ENCODE measurements at regions not wholly inside any gene's neighbourhood (a gene's known extent, or its start where the extent isn't known, plus 50 kb on each side); places are given as distances from the start of the nearest gene placed in this dataset.

- Histone ChIP-seq H3K4me2 (ENCODE audit: low read length) (no peak overlapping the region), H3K4me3 (ENCODE audit: low read depth, low read length, poor library complexity, severe bottlenecking) (no peak overlapping the region), H3K4me1 (ENCODE audit: insufficient read depth, low read length, severe bottlenecking) (no peaks in the 10 kb centered on the region), H3K79me2 (ENCODE audit: insufficient read depth, low read length) (no peaks in the 10 kb centered on the region), H3K9me2 (ENCODE audit: low read depth, low read length) (no peaks in the 10 kb centered on the region), H3K27ac (ENCODE audit: low read depth, low read length, poor library complexity, severe bottlenecking) (no peak overlapping the region), H3K9me3 (ENCODE audit: low read length) (no peaks in the 10 kb centered on the region), H3K27me3 (ENCODE audit: insufficient read depth, low read length) (no peaks in the 10 kb centered on the region), H2AFZ (ENCODE audit: low read length) (no peak overlapping the region), H3F3A (ENCODE audit: insufficient read depth, low read length) (no peaks in the 10 kb centered on the region), H4K20me1 (ENCODE audit: insufficient read depth, low read length) (no peaks in the 10 kb centered on the region), H3K9ac (ENCODE audit: low read length) (no peak overlapping the region), H3K36me3 (ENCODE audit: insufficient read depth, low read length) (no peaks in the 10 kb centered on the region)
- no peak for TF ChIP-seq EZH2 (IDR thresholded peaks at IDR 0.05; ENCODE audit: borderline replicate concordance, low read length)
- TF ChIP-seq, protein P1, sequence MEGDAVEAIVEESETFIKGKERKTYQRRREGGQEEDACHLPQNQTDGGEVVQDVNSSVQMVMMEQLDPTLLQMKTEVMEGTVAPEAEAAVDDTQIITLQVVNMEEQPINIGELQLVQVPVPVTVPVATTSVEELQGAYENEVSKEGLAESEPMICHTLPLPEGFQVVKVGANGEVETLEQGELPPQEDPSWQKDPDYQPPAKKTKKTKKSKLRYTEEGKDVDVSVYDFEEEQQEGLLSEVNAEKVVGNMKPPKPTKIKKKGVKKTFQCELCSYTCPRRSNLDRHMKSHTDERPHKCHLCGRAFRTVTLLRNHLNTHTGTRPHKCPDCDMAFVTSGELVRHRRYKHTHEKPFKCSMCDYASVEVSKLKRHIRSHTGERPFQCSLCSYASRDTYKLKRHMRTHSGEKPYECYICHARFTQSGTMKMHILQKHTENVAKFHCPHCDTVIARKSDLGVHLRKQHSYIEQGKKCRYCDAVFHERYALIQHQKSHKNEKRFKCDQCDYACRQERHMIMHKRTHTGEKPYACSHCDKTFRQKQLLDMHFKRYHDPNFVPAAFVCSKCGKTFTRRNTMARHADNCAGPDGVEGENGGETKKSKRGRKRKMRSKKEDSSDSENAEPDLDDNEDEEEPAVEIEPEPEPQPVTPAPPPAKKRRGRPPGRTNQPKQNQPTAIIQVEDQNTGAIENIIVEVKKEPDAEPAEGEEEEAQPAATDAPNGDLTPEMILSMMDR (IDR thresholded peaks at IDR 0.05; ENCODE audit: low read length): no peak
Measured at GRCh38 chr20:12023194-12023795, 105.6 kb downstream of the BTBD3 start.

DNA sequence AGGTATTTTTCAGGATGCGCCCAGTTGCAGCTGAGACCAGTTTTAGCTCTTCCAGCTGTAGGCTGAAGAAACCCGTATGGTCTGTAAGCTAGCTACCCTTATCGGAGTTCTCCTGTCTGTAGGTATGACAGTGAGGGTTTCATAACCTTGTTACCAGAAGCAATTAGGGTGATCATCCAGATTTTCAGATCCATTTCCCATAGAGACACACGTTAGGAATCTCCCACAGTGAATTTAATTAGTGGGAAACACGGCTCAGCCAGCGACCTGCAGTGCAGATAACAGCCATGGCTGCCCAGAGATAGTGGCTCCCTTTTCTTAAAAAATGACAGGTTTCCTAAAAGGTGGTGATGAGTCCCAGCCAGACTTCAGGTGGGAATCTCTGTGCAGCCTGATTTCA, 111.1 kb downstream of the BTBD3 start:
- no peak overlapping the region for H2AFZ ChIP-seq (ENCODE audit: low read length)
- no peaks in the 10 kb centered on the region for H3K36me3 ChIP-seq (ENCODE audit: insufficient read depth, low read length)
- no peak overlapping the region for H3K27ac ChIP-seq (ENCODE audit: low read depth, low read length, poor library complexity, severe bottlenecking)
- H3K79me2 ChIP-seq (ENCODE audit: insufficient read depth, low read length): no peaks in the 10 kb centered on the region
- no peaks in the 10 kb centered on the region for H3K9me2 ChIP-seq (ENCODE audit: low read depth, low read length)
- no peaks in the 10 kb centered on the region for H3K9me3 ChIP-seq (ENCODE audit: low read length)
- no peak overlapping the region for H3K9ac ChIP-seq (ENCODE audit: low read length)
- no peaks in the 10 kb centered on the region for H4K20me1 ChIP-seq (ENCODE audit: insufficient read depth, low read length)
- H3K27me3 ChIP-seq (ENCODE audit: insufficient read depth, low read length): no peaks in the 10 kb centered on the region
- H3K4me3 ChIP-seq (ENCODE audit: low read depth, low read length, poor library complexity, severe bottlenecking): no peak overlapping the region
- TF ChIP-seq EZH2 (IDR thresholded peaks at IDR 0.05; ENCODE audit: borderline replicate concordance, low read length): no peak
- TF ChIP-seq, protein P1 (IDR thresholded peaks at IDR 0.05; ENCODE audit: low read length): no peak
- H3F3A ChIP-seq (ENCODE audit: insufficient read depth, low read length): no peaks in the 10 kb centered on the region
- H3K4me1 ChIP-seq (ENCODE audit: insufficient read depth, low read length, severe bottlenecking): no peaks in the 10 kb centered on the region
- no peak overlapping the region for H3K4me2 ChIP-seq (ENCODE audit: low read length)

- H3K9me2 ChIP-seq (ENCODE audit: low read depth, low read length): no peaks in the 10 kb centered on the region
- no peak overlapping the region for H3K9ac ChIP-seq (ENCODE audit: low read length)
- no peaks in the 10 kb centered on the region for H3K9me3 ChIP-seq (ENCODE audit: low read length)
- no peaks in the 10 kb centered on the region for H3F3A ChIP-seq (ENCODE audit: insufficient read depth, low read length)
- H2AFZ ChIP-seq (ENCODE audit: low read length): no peak overlapping the region
- no peak overlapping the region for H3K4me2 ChIP-seq (ENCODE audit: low read length)
- no peak overlapping the region for H3K27ac ChIP-seq (ENCODE audit: low read depth, low read length, poor library complexity, severe bottlenecking)
- TF ChIP-seq, protein P1 (IDR thresholded peaks at IDR 0.05; ENCODE audit: low read length): no peak
- no peak for TF ChIP-seq EZH2 (IDR thresholded peaks at IDR 0.05; ENCODE audit: borderline replicate concordance, low read length)
- no peaks in the 10 kb centered on the region for H4K20me1 ChIP-seq (ENCODE audit: insufficient read depth, low read length)
- H3K36me3 ChIP-seq (ENCODE audit: insufficient read depth, low read length): no peaks in the 10 kb centered on the region
- H3K4me3 ChIP-seq (ENCODE audit: low read depth, low read length, poor library complexity, severe bottlenecking): no peak overlapping the region
- H3K79me2 ChIP-seq (ENCODE audit: insufficient read depth, low read length): no peaks in the 10 kb centered on the region
- no peaks in the 10 kb centered on the region for H3K4me1 ChIP-seq (ENCODE audit: insufficient read depth, low read length, severe bottlenecking)
- no peaks in the 10 kb centered on the region for H3K27me3 ChIP-seq (ENCODE audit: insufficient read depth, low read length)
Measured at GRCh38 chr20:12030470-12030869, 112.8 kb downstream of the BTBD3 start.
